ENCODE measurements at regions not wholly inside any gene's neighbourhood (a gene's known extent, or its start where the extent isn't known, plus 50 kb on each side); places are given as distances from the start of the nearest gene placed in this dataset.

DNA sequence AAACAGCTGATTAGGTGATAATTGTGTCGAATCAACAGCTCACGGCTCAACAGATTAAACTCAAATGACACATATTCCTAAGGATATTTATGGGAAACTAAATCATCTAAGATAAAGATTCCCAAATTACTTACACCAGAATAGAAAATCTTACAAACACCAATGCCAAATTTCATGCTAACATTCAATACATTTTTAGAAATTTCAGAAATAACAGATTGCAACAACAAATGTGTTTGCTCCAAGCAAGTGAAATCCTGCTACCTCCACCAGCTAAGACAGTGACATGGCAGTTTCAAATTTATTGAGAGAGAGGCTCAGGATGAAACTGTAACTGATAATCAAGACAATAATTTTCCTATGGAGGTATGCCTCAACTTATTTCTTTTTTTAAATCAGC, 65.0 kb upstream of the EPB41L3 start:
- TF ChIP-seq EZH2 (IDR thresholded peaks at IDR 0.05; ENCODE audit: borderline replicate concordance, low read depth, low read length, poor library complexity, severe bottlenecking): no peak
- TF ChIP-seq, protein P1, sequence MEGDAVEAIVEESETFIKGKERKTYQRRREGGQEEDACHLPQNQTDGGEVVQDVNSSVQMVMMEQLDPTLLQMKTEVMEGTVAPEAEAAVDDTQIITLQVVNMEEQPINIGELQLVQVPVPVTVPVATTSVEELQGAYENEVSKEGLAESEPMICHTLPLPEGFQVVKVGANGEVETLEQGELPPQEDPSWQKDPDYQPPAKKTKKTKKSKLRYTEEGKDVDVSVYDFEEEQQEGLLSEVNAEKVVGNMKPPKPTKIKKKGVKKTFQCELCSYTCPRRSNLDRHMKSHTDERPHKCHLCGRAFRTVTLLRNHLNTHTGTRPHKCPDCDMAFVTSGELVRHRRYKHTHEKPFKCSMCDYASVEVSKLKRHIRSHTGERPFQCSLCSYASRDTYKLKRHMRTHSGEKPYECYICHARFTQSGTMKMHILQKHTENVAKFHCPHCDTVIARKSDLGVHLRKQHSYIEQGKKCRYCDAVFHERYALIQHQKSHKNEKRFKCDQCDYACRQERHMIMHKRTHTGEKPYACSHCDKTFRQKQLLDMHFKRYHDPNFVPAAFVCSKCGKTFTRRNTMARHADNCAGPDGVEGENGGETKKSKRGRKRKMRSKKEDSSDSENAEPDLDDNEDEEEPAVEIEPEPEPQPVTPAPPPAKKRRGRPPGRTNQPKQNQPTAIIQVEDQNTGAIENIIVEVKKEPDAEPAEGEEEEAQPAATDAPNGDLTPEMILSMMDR (conservative IDR thresholded peaks at IDR 0.05; ENCODE audit: low read depth, low read length): no peak
